Stimulated activated CD8-positive, alpha-beta memory T cell treated with anti-CD3 and anti-CD28 coated beads, Interleukin-15, amount 100 ng/mL, for 48 hours (primary cell): ENCODE measurements at regions not wholly inside any gene's neighbourhood (a gene's known extent, or its start where the extent isn't known, plus 50 kb on each side); places are given as distances from the start of the nearest gene placed in this dataset.
A peak's percentile ranks its signal among the peaks of the same experiment; 100 is the strongest.
"Not testable (repeated sequence)": the region's sequence is repeated elsewhere in the genome, so short reads cannot be mapped to it uniquely, and the experiment has no call there.

Experiments used
- DNase-seq, 2 donors: peaks; one replicate each; pipeline ENCODE4 v3.0.0-alpha.2; 2020; ENCODE audit warnings: low read depth in 2 of 2

DNA sequence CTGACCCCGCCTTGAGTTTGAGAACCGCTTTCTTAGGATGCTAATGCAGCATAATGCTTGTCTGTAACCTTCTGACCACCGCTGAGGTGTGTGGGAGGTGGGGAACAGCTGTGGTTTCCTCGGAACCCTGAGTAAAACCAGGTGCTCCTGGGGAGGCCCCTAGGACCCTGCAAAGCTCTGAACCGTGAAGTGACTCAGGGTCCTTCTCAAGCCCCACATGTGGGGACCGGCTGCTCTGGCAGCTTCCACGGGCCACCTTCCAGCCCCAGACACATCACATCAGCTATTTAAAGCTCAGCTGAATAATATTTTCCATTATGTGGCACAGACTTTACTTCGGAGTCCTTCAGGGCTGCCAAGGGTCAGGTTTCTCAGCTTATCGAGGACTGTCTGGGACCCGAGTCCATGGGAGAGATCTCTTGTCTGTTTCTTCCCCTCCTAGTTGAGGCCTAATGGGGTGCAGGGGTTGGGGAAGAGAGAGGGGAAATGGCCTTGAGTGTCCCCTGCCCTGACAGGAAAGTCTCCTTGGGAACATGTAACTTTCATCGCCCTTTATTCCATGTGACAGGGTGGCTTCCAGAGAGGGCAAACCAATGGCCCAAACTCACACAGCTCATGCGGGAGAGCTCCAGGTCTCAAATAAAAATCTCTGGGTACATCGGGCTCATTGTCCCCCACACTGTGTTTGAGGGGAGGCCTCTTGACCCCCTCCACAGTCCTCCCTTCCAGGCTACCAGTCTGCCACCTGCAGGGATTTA is 186.1 kb upstream of the SLC24A3 start:
- no peak for DNase-seq

- DNase-seq, result no peak
These were observed 185.4 kb upstream of the SLC24A3 start for GRCh38 chr20:19026901-19027644.

GRCh38 chr20:19027971-19028370 is 184.5 kb upstream of the SLC24A3 start:
- no peak for DNase-seq

GRCh38 chr20:19041787-19042186 is 170.7 kb upstream of the SLC24A3 start:
- DNase-seq, result no peak

GRCh38 chr20:19045371-19045770 is 167.1 kb upstream of the SLC24A3 start:
- DNase-seq, result no peak

DNA sequence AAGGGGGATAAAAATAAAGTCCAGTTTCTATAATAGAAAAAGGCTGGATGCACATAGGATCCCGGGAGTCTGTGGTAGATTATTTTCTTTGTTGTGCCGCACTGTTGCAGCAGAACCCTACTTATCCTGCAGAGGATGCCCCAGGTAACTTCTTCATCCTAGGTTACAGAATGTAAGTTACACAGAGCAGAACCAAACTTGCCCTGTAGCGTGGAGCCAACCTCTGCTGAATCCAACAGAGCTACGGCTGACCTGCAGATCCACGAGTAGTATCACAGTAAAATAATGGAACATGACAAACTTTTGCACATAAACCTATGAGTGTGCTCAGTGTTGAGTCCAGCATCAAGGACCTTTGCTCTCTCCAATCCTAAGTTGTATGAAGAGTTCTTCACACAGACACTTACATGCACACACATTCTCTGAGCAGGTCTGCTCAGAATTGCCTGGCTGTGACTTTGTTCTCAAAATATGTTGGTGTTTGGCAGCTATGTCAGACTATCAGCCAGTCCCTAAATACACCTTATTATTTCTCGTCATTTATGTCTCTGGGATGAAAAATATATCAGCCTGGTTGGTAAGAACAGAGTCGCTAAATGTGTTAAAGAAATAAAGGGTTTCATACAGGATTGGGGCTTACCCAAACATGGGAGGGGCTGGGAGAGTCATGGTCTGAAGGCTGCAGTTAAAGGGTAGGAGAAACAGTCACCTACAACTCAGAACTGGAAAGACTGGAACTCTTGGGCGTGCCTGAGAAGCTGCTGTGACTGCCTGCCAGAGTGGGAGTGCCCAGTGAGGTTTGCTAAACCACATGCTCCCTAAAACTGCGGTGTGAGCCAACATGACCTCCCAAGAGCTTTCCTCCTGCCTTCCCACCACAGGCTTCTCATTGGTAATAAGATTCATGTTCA is 165.1 kb upstream of the SLC24A3 start:
- DNase-seq, result no peak

DNA sequence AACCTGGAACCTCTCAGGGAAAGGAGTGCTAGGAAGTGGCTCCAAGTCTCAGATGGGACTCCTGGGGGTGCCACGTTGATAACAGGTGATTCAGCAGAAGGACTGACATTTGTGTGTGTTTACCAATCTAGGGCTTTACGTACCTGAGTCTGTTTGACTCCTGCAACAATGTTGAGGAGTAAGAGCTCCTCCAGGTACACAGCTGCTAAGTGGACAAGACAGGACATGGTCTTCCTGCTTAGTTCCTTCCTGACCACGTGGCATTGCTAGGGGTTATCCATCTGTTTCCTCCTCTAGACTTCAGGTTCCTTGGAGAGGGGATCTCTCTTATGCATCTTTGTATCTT is 164.5 kb upstream of the SLC24A3 start:
- no peak for DNase-seq

GRCh38 chr20:19048995-19049501 is 163.4 kb upstream of the SLC24A3 start:
- no peak for DNase-seq

DNA sequence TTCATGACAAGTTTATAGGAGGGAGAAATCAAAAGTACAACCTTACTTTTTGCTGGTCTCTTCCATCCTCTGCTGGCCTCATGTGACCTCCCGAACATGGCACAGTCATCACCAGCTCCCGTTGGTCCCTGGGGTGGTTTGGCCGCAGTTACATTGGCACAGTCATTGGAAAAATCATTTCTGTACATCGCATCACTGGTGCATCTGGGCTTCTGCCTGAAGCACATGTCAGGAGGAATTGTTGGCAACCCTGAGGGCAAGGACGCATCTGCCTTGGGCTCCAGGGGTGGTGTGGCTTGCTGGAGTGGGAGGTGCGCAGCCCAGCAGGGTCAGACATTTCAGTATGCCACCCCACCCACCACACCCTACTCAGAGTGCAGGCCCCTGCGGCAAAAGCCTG is 162.9 kb upstream of the SLC24A3 start:
- no peak for DNase-seq

DNA sequence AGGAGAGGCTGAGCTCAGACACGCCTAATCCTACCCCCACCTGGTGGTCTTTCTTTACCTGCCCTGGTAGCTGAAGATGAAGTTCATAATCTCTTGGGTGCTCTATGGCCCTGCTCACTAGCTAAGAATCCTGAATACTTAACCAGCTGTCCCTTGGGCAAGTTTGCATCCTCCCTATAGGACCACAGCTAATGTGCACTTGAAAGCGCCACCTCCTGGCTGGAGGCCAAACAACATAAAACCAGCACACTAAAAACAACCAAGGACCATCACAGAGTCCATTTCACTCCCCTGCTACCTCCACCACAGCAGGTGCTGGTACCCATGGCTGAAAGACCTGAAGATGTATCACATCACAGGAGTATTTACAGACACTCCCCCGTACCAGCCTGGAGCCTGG is 155.5 kb upstream of the SLC24A3 start:
- DNase-seq, result no peak

GRCh38 chr20:19064788-19065187 is 147.7 kb upstream of the SLC24A3 start:
- not testable (repeated sequence) for DNase-seq

DNA sequence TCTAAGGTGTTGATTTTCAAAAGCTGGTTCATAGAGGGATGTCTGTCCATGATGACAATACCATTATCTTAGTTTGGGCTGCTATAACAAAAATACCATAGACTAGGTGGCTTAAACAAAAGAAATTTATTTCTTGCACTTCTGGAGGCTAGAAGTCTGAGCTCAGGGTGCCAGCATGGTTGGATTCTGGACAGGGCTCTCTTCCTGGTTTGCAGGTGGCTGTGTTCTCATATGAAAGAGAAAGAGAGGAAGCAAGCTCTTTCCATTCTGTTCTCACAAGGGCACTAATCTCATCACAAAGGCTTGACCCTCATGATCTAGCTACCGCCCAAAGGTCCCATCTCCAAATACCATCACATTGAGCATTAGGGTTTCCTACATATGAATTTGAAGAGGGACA is 144.5 kb upstream of the SLC24A3 start:
- DNase-seq, result no peak

DNA sequence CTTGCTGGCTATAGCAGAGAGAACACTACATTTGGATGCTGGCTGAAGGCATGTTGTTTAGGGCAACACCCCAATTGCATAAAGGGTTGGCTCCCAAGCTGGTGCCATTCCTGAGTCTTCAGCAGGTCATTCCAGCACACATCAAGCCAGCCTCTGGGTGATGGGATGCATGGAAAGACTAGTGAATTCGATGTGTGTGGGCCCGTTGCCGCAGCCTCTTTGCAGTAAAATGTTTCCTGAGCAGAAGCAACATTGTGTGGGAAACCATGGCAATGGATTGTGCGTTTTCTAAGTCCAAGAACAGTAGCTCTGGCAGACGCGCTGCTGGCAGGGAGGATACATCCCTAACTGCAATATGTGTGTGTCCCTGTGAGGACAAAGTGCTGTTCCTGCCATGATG is 142.4 kb upstream of the SLC24A3 start:
- no peak for DNase-seq

- no peak for DNase-seq
These were observed 141.6 kb upstream of the SLC24A3 start for GRCh38 chr20:19070681-19071445.

GRCh38 chr20:19071446-19071725 is 141.1 kb upstream of the SLC24A3 start:
- no peak for DNase-seq

DNA sequence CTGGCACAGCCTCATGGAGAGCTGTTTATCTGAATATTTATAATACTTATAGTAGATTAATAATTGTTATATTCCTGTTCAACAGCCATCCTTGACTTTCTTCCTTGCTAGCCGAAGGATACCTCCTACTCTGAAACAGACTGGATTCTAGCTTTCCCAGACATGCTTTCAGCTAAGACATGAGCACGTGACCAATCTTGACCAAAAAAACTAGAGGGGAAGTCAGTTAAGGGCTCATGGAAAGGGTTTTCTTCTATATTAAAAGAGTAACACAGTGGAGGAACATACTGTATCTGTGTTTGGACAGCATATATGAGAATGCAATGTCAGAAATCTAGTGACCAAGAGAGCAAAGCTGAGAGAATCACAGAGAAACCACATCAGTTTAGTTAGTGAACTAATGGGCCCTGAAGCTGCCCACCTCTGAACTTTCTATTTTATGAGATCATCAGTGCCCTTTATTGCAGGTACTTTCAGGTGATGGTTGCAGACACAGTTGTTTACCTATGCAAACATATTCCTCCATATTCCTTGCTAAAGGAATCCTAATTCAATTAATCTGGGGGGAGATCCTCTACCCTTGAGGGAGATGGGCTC is 140.4 kb upstream of the SLC24A3 start:
- DNase-seq, result no peak

- no peak for DNase-seq
These were observed 139.5 kb upstream of the SLC24A3 start for GRCh38 chr20:19072988-19073387.

GRCh38 chr20:19073584-19074218 is 138.7 kb upstream of the SLC24A3 start:
- DNase-seq, result no peak

DNA sequence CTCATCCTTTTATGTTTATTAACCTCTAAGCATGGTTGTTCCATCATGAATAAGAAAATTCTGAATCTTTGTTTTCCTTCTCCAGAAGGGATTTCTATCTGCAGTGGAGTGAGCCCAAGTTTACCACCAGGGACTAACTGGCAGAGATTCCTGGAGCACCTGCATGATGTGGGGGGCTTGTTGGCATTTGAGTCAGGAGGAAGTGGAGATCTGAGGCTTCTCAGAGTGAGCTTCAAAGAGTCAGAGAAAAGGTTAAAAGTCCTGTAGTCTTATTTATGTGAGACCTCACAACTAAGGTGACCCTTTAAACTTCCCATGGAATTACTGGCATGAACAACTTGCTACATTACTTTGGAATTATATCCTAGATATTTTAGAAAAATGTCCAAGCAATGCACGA is 138.1 kb upstream of the SLC24A3 start:
- DNase-seq, result no peak

DNA sequence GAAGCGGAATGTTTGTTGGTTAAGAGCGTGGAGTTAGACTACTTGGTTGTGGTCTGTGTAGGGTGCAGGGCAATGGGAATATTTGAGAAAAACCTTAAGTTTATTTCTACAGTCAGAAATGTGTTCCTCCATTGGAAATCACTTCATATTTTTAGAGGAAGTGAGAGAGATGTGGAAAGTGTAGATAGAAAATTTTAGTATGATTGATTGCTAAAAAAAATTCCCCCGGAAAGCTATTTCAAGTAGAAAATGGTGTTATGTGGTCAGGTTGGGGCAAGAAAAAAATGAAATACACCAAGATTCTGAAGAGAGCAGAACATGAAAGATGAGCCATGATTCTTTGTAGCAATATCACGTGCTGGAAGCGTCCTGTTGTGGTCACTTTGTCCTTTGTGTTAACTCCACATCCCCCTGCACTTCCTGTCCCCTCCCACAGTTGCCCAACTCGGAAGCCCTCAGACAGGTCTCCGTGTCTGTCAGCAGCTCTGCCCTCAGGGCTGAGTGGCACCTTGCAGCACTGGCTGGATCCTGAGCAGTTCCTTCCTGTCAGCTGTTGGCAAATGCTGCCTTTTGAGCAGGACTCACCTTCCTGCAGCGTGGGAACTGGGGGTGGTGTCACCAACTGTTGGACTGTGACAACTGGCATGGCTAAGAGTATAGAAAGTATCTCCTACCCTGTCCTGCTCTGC is 137.5 kb upstream of the SLC24A3 start:
- peak in 1 of 2 donors; percentile 10 for DNase-seq
